Stimulated activated CD4-positive, alpha-beta T cell treated with anti-CD3 and anti-CD28 coated beads, Interleukin-4, amount 100 ng/mL, for 24 hours (primary cell): ENCODE measurements at regions not wholly inside any gene's neighbourhood (a gene's known extent, or its start where the extent isn't known, plus 50 kb on each side); places are given as distances from the start of the nearest gene placed in this dataset.
"Not testable (repeated sequence)": the region's sequence is repeated elsewhere in the genome, so short reads cannot be mapped to it uniquely, and the experiment has no call there.

Source experiments
- DNase-seq: peaks from one replicate; pipeline ENCODE4 v3.0.0-alpha.2; 2020

- DNase-seq: no peak
These were observed 683.3 kb downstream of the QKI start for GRCh38 chr6:164097551-164098398.

- no peak for DNase-seq
These were observed 682.5 kb downstream of the QKI start for GRCh38 chr6:164097056-164097455.

GRCh38 chr6:164095056-164095455 lies 680.5 kb downstream of the QKI start:
- DNase-seq: no peak

DNA sequence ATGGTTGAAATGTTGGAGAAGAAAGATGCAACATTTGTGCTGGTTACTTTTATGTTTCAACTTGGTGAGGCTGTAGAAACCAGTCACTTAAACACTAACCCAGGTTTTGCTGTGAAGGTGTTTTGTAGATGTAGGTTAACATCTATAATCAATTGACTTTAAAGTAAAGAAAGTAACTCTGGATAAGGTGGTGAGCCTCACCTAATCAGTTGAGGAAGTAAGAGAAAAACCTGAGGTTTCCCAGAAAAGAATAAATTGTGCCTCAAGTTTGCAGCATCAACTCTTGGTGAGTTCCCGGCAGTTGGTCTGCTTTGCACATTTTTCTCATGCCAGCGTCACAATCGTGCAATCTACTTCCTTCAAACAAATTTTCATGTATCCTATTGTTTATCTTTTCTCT lies 673.4 kb downstream of the QKI start:
- no peak for DNase-seq

GRCh38 chr6:164087211-164087610 lies 672.7 kb downstream of the QKI start:
- DNase-seq: no peak

DNA sequence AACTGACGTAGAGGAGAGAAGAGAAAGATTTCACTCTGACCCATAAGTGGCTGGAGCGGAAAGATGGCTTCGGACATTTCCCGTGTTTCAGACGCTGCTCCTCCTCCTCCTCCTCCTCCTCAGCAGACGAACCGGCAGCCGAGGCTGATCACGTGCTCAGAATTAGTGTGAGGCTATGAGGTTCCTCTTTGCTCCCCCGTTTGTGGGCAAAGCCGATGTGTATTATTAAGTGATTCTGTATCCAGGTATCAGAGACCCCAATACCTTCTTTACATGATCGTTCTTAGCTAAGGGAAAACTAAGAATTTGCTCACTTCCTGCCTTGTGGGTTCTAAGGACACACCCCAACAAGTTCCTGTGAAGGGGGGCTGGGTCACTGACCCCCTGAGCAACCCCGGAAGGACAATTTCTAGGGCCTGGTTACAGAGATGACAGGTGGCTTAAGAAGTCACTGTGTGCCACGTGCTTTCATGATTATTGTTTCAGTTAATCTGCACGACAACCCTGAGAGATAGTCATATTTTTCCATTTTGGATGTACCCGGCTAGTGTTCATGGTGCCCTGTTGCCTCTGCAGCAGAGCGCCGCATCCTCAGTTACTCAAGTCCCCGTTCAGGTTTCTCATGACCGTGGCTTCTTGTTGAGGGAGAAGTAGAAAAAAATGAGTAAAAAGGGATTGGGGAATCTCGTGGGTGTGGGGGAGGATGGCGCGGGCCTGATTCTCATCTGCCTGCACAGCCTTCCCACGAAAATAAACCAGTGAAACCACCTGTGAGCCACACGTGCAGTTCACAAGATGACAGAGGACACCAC lies 671.8 kb downstream of the QKI start:
- DNase-seq: no peak

- DNase-seq: no peak
These were observed 670.9 kb downstream of the QKI start for GRCh38 chr6:164085091-164086075.

GRCh38 chr6:164079275-164079600 lies 664.7 kb downstream of the QKI start:
- DNase-seq: no peak

DNA sequence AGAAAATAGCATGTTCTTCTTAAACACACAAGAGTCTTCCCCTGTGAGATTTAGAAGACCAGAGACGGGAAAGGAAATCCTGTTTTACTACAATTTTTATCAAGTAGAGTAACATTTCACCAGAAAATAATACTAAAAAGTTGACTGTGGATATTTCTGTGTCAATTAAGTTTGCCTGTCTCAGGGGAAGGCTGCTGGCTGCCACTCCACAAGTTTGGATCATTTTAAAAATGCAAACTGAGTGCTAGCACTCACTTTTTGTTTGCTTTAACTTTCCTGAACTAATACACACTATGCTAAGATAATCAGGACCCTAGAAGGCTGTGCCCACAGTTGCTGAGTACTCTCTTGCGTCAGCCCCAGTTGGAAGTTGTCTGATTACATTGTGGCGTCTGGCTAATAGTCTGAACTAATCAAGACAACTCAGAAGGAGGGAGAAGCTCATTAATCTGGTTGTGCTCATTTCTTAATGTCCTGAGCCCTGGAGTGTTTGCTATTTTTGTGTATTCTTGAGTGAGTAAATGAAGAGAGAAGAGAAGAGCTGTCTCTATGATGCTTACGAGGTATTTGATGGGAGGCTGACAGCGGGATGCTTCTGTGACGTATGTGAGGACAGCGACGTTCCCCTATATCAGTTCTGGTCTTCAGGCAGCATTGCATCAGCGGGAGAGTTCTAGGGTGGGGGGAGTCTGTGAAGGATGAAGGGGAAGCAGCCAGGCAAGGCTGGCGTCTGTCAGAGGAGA lies 664.2 kb downstream of the QKI start:
- DNase-seq: no peak

DNA sequence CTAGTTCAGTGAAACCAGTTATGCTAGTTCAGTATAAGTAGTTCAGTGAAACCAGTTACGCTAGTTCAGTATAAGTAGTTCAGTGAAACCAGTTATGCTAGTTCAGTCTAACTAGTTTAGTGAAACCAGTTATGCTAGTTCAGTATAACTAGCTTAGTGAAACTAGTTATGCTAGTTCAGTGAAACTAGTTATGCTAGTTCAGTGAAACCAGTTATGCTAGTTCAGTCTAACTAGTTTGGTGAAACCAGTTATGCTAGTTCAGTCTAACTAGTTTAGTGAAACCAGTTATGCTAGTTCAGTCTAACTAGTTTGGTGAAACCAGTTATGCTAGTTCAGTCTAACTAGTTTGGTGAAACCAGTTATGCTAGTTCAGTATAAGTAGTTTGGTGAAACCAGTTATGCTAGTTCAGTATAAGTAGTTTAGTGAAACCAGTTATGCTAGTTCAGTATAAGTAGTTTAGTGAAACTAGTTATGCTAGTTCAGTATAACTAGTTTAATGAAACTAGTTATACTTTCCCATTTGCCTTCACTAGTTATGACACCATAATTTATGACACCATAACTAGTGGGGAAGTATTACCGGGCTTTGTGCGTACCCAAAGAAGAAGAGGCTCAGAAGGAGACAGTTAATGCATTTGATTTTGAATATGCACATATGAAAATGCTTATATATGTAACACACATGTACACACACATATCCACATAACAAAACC lies 662.5 kb downstream of the QKI start:
- DNase-seq: not testable (repeated sequence)

GRCh38 chr6:164075981-164076615 lies 661.6 kb downstream of the QKI start:
- DNase-seq: no peak

DNA sequence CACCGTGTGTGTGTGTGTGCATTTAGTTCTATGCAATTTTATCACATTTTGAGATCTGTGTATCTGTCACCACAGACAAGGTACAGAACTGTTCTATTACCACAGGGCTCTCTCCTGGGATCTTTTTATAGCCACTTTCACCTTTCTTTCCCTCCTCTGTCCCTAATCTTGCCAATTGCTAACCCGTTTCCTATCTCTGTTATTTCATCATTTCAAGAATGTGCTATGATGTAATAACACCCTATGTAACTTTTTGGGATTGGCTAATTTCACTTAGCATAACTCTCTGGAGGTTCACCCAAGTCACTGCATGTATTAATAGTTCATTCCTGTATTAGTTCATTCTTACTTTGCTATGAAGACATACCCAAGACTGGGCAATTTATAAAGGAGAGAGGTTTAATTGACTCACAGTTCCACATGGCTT lies 657.7 kb downstream of the QKI start:
- DNase-seq: no peak

GRCh38 chr6:164069350-164069990 lies 655.0 kb downstream of the QKI start:
- DNase-seq: no peak

DNA sequence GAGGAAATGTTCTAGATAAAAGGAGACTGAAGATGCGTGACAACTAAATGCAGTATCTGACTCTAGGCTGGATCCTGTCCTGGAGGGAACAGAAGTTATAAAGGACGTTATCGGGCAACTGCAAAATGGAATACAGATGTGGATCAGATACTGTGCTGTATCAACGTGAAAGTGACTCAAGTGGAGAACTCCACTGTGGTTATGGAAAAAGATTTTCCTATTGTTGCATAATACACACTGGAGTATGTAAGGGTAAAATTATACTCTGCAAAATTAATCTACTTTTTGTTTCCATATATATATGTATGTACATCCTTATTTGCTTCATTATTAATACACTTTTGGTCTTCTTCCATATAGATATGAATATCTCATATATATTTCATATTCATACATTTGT lies 654.0 kb downstream of the QKI start:
- no peak for DNase-seq

DNA sequence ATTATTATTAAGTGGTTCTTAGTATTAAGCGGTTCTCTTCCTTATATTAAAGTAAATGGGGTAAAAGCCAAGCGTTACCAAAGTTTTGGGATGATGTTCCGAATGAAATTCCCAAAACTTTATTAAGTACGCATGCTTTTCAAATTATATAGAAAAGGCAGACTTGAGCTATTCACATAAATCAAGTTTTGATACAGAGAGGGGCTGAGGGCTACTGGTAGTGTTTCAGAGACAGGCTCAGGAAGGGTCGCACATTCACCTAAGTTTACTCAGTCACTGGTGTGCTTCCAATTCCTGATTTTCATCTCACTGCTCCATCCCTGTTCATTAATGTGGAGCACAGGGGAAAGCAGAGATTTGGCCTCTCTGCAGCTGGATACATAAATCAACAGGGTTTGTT lies 652.2 kb downstream of the QKI start:
- no peak for DNase-seq

GRCh38 chr6:164066335-164066734 lies 651.8 kb downstream of the QKI start:
- DNase-seq: no peak

DNA sequence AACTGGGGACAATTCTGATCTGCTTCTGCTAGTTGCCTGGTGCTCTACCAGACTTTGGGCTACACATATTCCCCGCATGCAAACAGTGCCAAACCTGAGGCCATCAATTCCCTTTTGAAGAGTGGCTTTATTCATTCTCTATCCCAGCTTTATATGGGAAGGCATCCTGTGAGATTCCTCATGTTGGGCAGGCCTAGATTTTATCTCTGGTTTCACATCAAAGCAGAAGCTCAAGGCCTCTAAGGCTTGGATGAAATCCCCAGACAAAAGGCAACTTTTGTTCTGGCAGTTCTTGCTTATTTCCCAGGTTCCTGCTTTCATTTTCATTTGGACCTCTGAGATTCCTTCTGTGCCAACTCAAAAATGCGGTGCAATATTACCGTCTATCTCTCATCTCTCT lies 648.8 kb downstream of the QKI start:
- DNase-seq: no peak

- no peak for DNase-seq
These were observed 648.4 kb downstream of the QKI start for GRCh38 chr6:164062872-164063271.

DNA sequence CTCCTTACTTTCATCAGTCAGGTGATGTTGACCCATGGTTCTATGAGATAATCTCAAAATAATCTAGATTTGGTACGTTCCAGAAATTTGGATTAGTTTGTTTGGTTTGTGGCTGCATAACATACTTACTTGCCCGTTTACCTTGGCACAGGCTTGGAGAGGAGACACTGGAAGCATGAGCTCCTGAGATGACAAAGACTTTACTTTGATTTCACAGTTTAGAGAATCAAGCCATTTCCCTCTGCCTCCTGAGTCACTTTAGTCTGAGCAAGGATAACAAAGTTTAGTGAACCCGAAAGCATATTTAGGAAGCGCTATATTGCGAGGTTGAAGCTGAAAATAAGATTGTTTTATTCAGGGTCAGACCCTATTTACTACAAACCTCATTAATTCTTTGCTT lies 643.4 kb downstream of the QKI start:
- DNase-seq: no peak

GRCh38 chr6:164051427-164051826 lies 636.9 kb downstream of the QKI start:
- DNase-seq: no peak
